Keratinocyte (primary cell): ENCODE measurements at regions not wholly inside any gene's neighbourhood (a gene's known extent, or its start where the extent isn't known, plus 50 kb on each side); places are given as distances from the start of the nearest gene placed in this dataset.
A peak's percentile ranks its signal among the peaks of the same experiment; 100 is the strongest.

Experiments
- DNase-seq: peaks from one replicate; pipeline ENCODE4 v3.0.0-alpha.2; 2011; ENCODE audit warnings: low read depth, missing footprints, low spot score
- FAIRE-seq: peaks from 2 replicates; lab custom pipeline; 2011; peaks lifted over from hg19 to GRCh38; lab: Jason Lieb, UNC
- H2AFZ ChIP-seq: 2 replicates; pipeline ENCODE4 v1.6.0; 2012; ENCODE audit warnings: low read length, control low read depth, inconsistent platforms; ENCODE audit not compliant: control insufficient read depth
- H3K27ac ChIP-seq: 2 replicates; pipeline ENCODE4 v1.5.1; 2011; ENCODE audit warnings: low read length; ENCODE audit not compliant: control insufficient read depth, insufficient read depth
- H3K27me3 ChIP-seq: 3 replicates; pipeline ENCODE4 v1.6.0; 2011; ENCODE audit warnings: low read length; ENCODE audit not compliant: control insufficient read depth, insufficient read depth; ENCODE audit errors: extremely low read depth
- H3K36me3 ChIP-seq, 2 experiments: 2 replicates in 1 of 2; 3 replicates in 1 of 2; pipeline ENCODE4 v1.5.1; 2011; ENCODE audit warnings: low read length in 2 of 2, mild to moderate bottlenecking in 1 of 2; ENCODE audit not compliant: control insufficient read depth in 2 of 2, insufficient read depth in 2 of 2; ENCODE audit errors: extremely low read depth in 1 of 2
- H3K4me1 ChIP-seq: 3 replicates; pipeline ENCODE4 v1.5.1; 2011; ENCODE audit warnings: low read length; ENCODE audit not compliant: control insufficient read depth, insufficient read depth; ENCODE audit errors: extremely low read depth
- H3K4me2 ChIP-seq: 3 replicates; pipeline ENCODE4 v1.6.0; 2011; ENCODE audit warnings: low read depth, low read length; ENCODE audit not compliant: control insufficient read depth, insufficient read depth; ENCODE audit errors: extremely low read depth
- H3K4me3 ChIP-seq, 3 experiments: fragments of 200-600 bp in 1 of 3; sonication (generic) in 1 of 3; 2 replicates in 2 of 3; 3 replicates in 1 of 3; pipeline ENCODE4 v1.5.1; 2011 to 2016; ENCODE audit warnings: low read length in 3 of 3, mild to moderate bottlenecking in 3 of 3, control low read depth in 2 of 3, inconsistent platforms in 1 of 3, low read depth in 1 of 3, mixed read lengths in 1 of 3, mixed run types in 1 of 3, moderate library complexity in 1 of 3; ENCODE audit not compliant: control insufficient read depth in 2 of 3, insufficient read depth in 2 of 3; ENCODE audit errors: extremely low read depth in 1 of 3
- H3K79me2 ChIP-seq: 2 replicates; pipeline ENCODE4 v1.6.0; 2012; ENCODE audit warnings: low read length; ENCODE audit not compliant: control insufficient read depth, insufficient read depth
- H3K9ac ChIP-seq: 3 replicates; pipeline ENCODE4 v1.6.0; 2011; ENCODE audit warnings: low read length; ENCODE audit not compliant: control insufficient read depth, insufficient read depth; ENCODE audit errors: extremely low read depth
- H3K9me1 ChIP-seq: 3 replicates; pipeline ENCODE4 v1.6.0; 2011; ENCODE audit warnings: low read length; ENCODE audit not compliant: control insufficient read depth, insufficient read depth; ENCODE audit errors: extremely low read depth
- H3K9me3 ChIP-seq: 2 replicates; pipeline ENCODE4 v1.5.1; 2012; ENCODE audit warnings: low read depth, low read length; ENCODE audit not compliant: control insufficient read depth
- H4K20me1 ChIP-seq: 3 replicates; pipeline ENCODE4 v1.6.0; 2011; ENCODE audit warnings: low read length; ENCODE audit not compliant: control insufficient read depth, insufficient read depth; ENCODE audit errors: extremely low read depth
- EZH2 ChIP-seq: IDR thresholded peaks from one replicate; pipeline ENCODE4 v1.6.1; 2012; ENCODE audit warnings: inconsistent platforms, mild to moderate bottlenecking, low read length, moderate library complexity
- dilution Hi-C: fragments of 300-500 bp; cut with MboI; formaldehyde crosslinking; loops from one replicate; pipeline ENCODE4 v1.7.0; 2020; ENCODE audit warnings: low sequenced_read_pairs; ENCODE audit not compliant: extremely low pct_ligation_motif_present
- TF ChIP-seq, protein P1 (sequence below), 3 experiments: IDR thresholded peaks in 1 of 3; conservative IDR thresholded peaks in 1 of 3; optimal IDR thresholded peaks in 1 of 3; 2 replicates in 2 of 3; 3 replicates in 1 of 3; pipeline versions ENCODE3 to v1.5.1; 2011; ENCODE audit warnings: low read length in 3 of 3, mild to moderate bottlenecking in 3 of 3, moderate library complexity in 2 of 3, control low read depth in 1 of 3, inconsistent platforms in 1 of 3; ENCODE audit not compliant: insufficient read depth in 2 of 3; ENCODE audit errors: extremely low read depth in 1 of 3

GRCh38 chr3:182404031-182404430 lies 389.3 kb upstream of the ATP11B start:
- H2AFZ ChIP-seq: no peak overlapping the region
- H3K79me2 ChIP-seq: no peaks in the 10 kb centered on the region
- dilution Hi-C loops: no loop called here
- no peaks in the 10 kb centered on the region for H4K20me1 ChIP-seq
- no peaks in the 10 kb centered on the region for H3K36me3 ChIP-seq
- no peak overlapping the region for H3K27ac ChIP-seq
- H3K4me3 ChIP-seq: no peak overlapping the region
- DNase-seq: no peak
- no peaks in the 10 kb centered on the region for H3K9me3 ChIP-seq
- FAIRE-seq: no peak
- no peak for TF ChIP-seq EZH2
- TF ChIP-seq, protein P1, sequence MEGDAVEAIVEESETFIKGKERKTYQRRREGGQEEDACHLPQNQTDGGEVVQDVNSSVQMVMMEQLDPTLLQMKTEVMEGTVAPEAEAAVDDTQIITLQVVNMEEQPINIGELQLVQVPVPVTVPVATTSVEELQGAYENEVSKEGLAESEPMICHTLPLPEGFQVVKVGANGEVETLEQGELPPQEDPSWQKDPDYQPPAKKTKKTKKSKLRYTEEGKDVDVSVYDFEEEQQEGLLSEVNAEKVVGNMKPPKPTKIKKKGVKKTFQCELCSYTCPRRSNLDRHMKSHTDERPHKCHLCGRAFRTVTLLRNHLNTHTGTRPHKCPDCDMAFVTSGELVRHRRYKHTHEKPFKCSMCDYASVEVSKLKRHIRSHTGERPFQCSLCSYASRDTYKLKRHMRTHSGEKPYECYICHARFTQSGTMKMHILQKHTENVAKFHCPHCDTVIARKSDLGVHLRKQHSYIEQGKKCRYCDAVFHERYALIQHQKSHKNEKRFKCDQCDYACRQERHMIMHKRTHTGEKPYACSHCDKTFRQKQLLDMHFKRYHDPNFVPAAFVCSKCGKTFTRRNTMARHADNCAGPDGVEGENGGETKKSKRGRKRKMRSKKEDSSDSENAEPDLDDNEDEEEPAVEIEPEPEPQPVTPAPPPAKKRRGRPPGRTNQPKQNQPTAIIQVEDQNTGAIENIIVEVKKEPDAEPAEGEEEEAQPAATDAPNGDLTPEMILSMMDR (optimal IDR thresholded peaks at IDR 0.05 in 1 of 3, IDR thresholded peaks at IDR 0.05 in 1 of 3, conservative IDR thresholded peaks at IDR 0.05 in 1 of 3; ENCODE audit: extremely low read depth in 1 of 3, insufficient read depth in 2 of 3, low read length in 3 of 3): no peak
- no peak overlapping the region for H3K9ac ChIP-seq
- H3K9me1 ChIP-seq: no peaks in the 10 kb centered on the region
- no peaks in the 10 kb centered on the region for H3K27me3 ChIP-seq
- H3K4me2 ChIP-seq: no peak overlapping the region
- peaks cover 9% of the 10 kb centered on the region for H3K4me1 ChIP-seq

DNA sequence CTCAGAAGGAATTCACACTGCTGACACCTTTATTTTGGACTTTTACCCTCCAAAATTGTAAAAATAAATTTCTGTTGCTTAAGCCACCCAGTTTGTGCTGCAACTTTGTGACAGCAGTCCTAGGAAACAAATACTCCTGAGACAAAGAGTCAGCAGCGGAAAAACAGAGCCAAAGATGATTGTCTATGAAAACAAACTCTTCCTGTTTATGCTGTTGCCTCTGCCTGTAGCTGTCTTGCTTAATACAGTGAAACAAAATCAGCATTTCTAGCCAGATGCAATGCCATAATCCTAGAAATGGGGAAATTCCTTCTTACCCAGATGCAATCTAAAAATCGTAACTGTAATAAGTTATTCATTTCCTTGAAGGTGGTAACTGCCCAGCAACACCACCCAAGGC lies 387.5 kb upstream of the ATP11B start:
- peak overlapping the region; percentile 34 for H2AFZ ChIP-seq

More for the DNA sequence above, 387.5 kb upstream of the ATP11B start:
- H4K20me1 ChIP-seq: no peaks in the 10 kb centered on the region
- no peak for TF ChIP-seq EZH2
- TF ChIP-seq, protein P1 (optimal IDR thresholded peaks at IDR 0.05 in 1 of 3, IDR thresholded peaks at IDR 0.05 in 1 of 3, conservative IDR thresholded peaks at IDR 0.05 in 1 of 3; ENCODE audit: extremely low read depth in 1 of 3, insufficient read depth in 2 of 3, low read length in 3 of 3): no peak
- no peak overlapping the region for H3K4me3 ChIP-seq
- H3K9me3 ChIP-seq: no peaks in the 10 kb centered on the region
- H3K9me1 ChIP-seq: no peaks in the 10 kb centered on the region
- FAIRE-seq (no peak), DNase-seq (no peak)
- H3K4me1 ChIP-seq: peaks cover 16% of the 10 kb centered on the region
- no peak overlapping the region for H3K27ac ChIP-seq
- no peaks in the 10 kb centered on the region for H3K36me3 ChIP-seq
- peak overlapping the region; percentile 46 for H3K4me2 ChIP-seq
- H3K9ac ChIP-seq: no peak overlapping the region
- dilution Hi-C loops: no loop called here
- H3K27me3 ChIP-seq: no peaks in the 10 kb centered on the region
- no peaks in the 10 kb centered on the region for H3K79me2 ChIP-seq
